HepG2 (cell line): ENCODE measurements at regions not wholly inside any gene's neighbourhood (a gene's known extent, or its start where the extent isn't known, plus 50 kb on each side); places are given as distances from the start of the nearest gene placed in this dataset.

ENCODE experiments used
- ATAC-seq: fragments of 200-7000 bp; cut with Tn5 transposase; 3 replicates; pipeline ENCODE4 v1.9.1; 2020; ENCODE audit warnings: mild to moderate bottlenecking, moderate library complexity
- BruUV-seq: library from RNA; stranded (reverse); fragments of 400-500 nt; replicated peaks from 2 replicates; lab custom pipeline; 2021; lab: Mats Ljungman, UMichigan
- CTCF ChIA-PET: fragments of 300-600 bp; formaldehyde crosslinking; extraction: SDS; loops from one replicate; lab custom pipeline; 2021; ENCODE audit warnings: low total read pairs, inconsistent platforms, low intra/inter-chr PET ratio; lab: Yijun Ruan, JAX
- POLR2A ChIA-PET: fragments of 350-600 bp; sonication (Branson Sonifier 250); formaldehyde crosslinking; loops from one replicate; lab custom pipeline; 2020; ENCODE audit warnings: antibody characterized with exemption, inconsistent platforms; lab: Yijun Ruan, JAX
- DNase-seq: peaks from one replicate; pipeline ENCODE4 v3.0.0-alpha.2; 2015; ENCODE audit warnings: low spot score
- FAIRE-seq: peaks from 3 replicates; lab custom pipeline; 2011; peaks lifted over from hg19 to GRCh38; lab: Jason Lieb, UNC
- H2AFZ ChIP-seq: one replicate; pipeline ENCODE4 v1.6.1; 2011; ENCODE audit warnings: low read length, inconsistent platforms
- H3K27ac ChIP-seq: fragments of 300-600 bp; 3 replicates; pipeline ENCODE4 v1.8.0; 2011; ENCODE audit warnings: mixed run types, mild to moderate bottlenecking, mixed read lengths, low read length, inconsistent platforms; ENCODE audit not compliant: insufficient read depth; ENCODE audit errors: extremely low read length
- H3K27me3 ChIP-seq, 2 experiments: fragments of 200-600 bp in 1 of 2; 2 replicates in 1 of 2; 3 replicates in 1 of 2; pipeline versions ENCODE4 v1.6.0 to v1.8.0; 2011; ENCODE audit warnings: low read length in 2 of 2, mild to moderate bottlenecking in 2 of 2, moderate library complexity in 2 of 2, inconsistent platforms in 1 of 2; ENCODE audit not compliant: insufficient read depth in 2 of 2, control insufficient read depth in 1 of 2
- H3K36me3 ChIP-seq, 2 experiments: fragments of 200-600 bp in 1 of 2; replicated peaks in 1 of 2; 2 replicates in 1 of 2; 3 replicates in 1 of 2; pipeline versions ENCODE4 v1.5.1 to v1.8.0; 2011; ENCODE audit warnings: low read length in 2 of 2, inconsistent platforms in 1 of 2; ENCODE audit not compliant: insufficient read depth in 2 of 2, control insufficient read depth in 1 of 2
- H3K4me1 ChIP-seq: 2 replicates; pipeline ENCODE4 v1.5.1; 2012; ENCODE audit warnings: low read length, inconsistent platforms; ENCODE audit not compliant: insufficient read depth
- H3K4me2 ChIP-seq: 2 replicates; pipeline ENCODE4 v1.6.0; 2011; ENCODE audit warnings: low read depth, low read length, inconsistent platforms
- H3K4me3 ChIP-seq, 3 experiments: fragments of 200-600 bp in 1 of 3; sonication (generic), shearing (Covaris generic) in 1 of 3; replicated peaks in 1 of 3; 2 replicates each; pipeline ENCODE4 v1.5.1; 2011 to 2016; ENCODE audit warnings: low read length in 3 of 3, inconsistent platforms in 2 of 3, low read depth in 2 of 3, mild to moderate bottlenecking in 2 of 3, control low read depth in 1 of 3, mixed read lengths in 1 of 3; ENCODE audit not compliant: insufficient read depth in 1 of 3
- H3K79me2 ChIP-seq: one replicate; pipeline ENCODE4 v1.6.1; 2011; ENCODE audit warnings: low read length, inconsistent platforms; ENCODE audit not compliant: insufficient read depth
- H3K9ac ChIP-seq: 2 replicates; pipeline ENCODE4 v1.6.0; 2011; ENCODE audit warnings: mild to moderate bottlenecking, low read depth, low read length, inconsistent platforms; ENCODE audit not compliant: insufficient read depth
- H3K9me3 ChIP-seq: 2 replicates; pipeline ENCODE4 v1.5.1; 2012; ENCODE audit warnings: mild to moderate bottlenecking, low read length
- H4K20me1 ChIP-seq: 2 replicates; pipeline ENCODE4 v1.6.0; 2011; ENCODE audit warnings: inconsistent platforms, mild to moderate bottlenecking, low read length, moderate library complexity; ENCODE audit not compliant: insufficient read depth
- ATF6 ChIP-seq: sonication (generic); formaldehyde crosslinking; conservative IDR thresholded peaks from 2 replicates; pipeline ENCODE4 v1.4.0; 2020; ENCODE audit warnings: missing genetic modification reagents
- CSRNP2 ChIP-seq: sonication (generic); formaldehyde crosslinking; conservative IDR thresholded peaks from 2 replicates; pipeline ENCODE4 v1.8.0; 2022; ENCODE audit warnings: low read depth, missing genetic modification reagents
- HCFC1 ChIP-seq: fragments of 150-350 bp; IDR thresholded peaks from 2 replicates; pipeline ENCODE4 v1.6.1; 2014; ENCODE audit warnings: low read depth, low read length
- HDAC1 ChIP-seq: sonication (generic); formaldehyde crosslinking; IDR thresholded peaks from 2 replicates; pipeline ENCODE4 v1.5.1; 2020; ENCODE audit warnings: mild to moderate bottlenecking, missing genetic modification reagents
- HMGA1 ChIP-seq: sonication (generic); formaldehyde crosslinking; conservative IDR thresholded peaks from 2 replicates; pipeline ENCODE4 v1.4.0; 2020; ENCODE audit warnings: missing genetic modification reagents
- HOXA5 ChIP-seq: sonication (generic); formaldehyde crosslinking; IDR thresholded peaks from 2 replicates; pipeline ENCODE4 v1.4.0; 2020; ENCODE audit warnings: missing genetic modification reagents
- KMT2B ChIP-seq: IDR thresholded peaks from 2 replicates; pipeline ENCODE4 v1.6.1; 2016; ENCODE audit warnings: missing genetic modification reagents, missing compliant biosample characterization
- MLXIP ChIP-seq: sonication (generic); formaldehyde crosslinking; IDR thresholded peaks from 2 replicates; pipeline ENCODE4 v1.9.0; 2021; ENCODE audit warnings: missing genetic modification reagents, borderline replicate concordance
- MTF1 ChIP-seq: sonication (generic); formaldehyde crosslinking; IDR thresholded peaks from 2 replicates; pipeline ENCODE4 v1.5.0; 2020; ENCODE audit warnings: missing genetic modification reagents
- ZC3H13 ChIP-seq: sonication (generic); formaldehyde crosslinking; IDR thresholded peaks from 2 replicates; pipeline ENCODE4 v1.8.1; 2023; ENCODE audit warnings: mild to moderate bottlenecking, missing genetic modification reagents, moderate library complexity
- ZKSCAN5 ChIP-seq: sonication (generic); formaldehyde crosslinking; IDR thresholded peaks from 2 replicates; pipeline ENCODE4 v1.5.1; 2020; ENCODE audit warnings: mild to moderate bottlenecking, missing genetic modification reagents
- ZNF160 ChIP-seq: sonication (generic); formaldehyde crosslinking; IDR thresholded peaks from 2 replicates; pipeline ENCODE4 v1.8.0; 2022; ENCODE audit warnings: mild to moderate bottlenecking, inconsistent platforms, missing genetic modification reagents
- ZNF556 ChIP-seq: sonication (generic); formaldehyde crosslinking; IDR thresholded peaks from 2 replicates; pipeline ENCODE4 v1.4.0; 2020; ENCODE audit warnings: mild to moderate bottlenecking, missing genetic modification reagents, borderline replicate concordance
- ZNF564 ChIP-seq: sonication (generic); formaldehyde crosslinking; IDR thresholded peaks from 2 replicates; pipeline ENCODE4 v1.8.1; 2023; ENCODE audit warnings: mild to moderate bottlenecking, missing genetic modification reagents
- ZNF749 ChIP-seq: sonication (generic); formaldehyde crosslinking; IDR thresholded peaks from 2 replicates; pipeline ENCODE4 v1.8.0; 2022; ENCODE audit warnings: mild to moderate bottlenecking, missing genetic modification reagents, moderate library complexity, borderline replicate concordance
- ZNF761 ChIP-seq: sonication (generic); formaldehyde crosslinking; conservative IDR thresholded peaks from 2 replicates; pipeline ENCODE4 v1.4.0; 2020; ENCODE audit warnings: mild to moderate bottlenecking, missing genetic modification reagents
- ZNF891 ChIP-seq: sonication (generic); formaldehyde crosslinking; IDR thresholded peaks from 2 replicates; pipeline ENCODE4 v1.5.0; 2020; ENCODE audit warnings: mild to moderate bottlenecking, missing genetic modification reagents
- ZSCAN22 ChIP-seq: sonication (generic); formaldehyde crosslinking; IDR thresholded peaks from 2 replicates; pipeline ENCODE4 v1.4.0; 2020; ENCODE audit warnings: mild to moderate bottlenecking, missing genetic modification reagents
- WGBS: methylation state at CpG from one replicate; pipeline ENCODE4 v1.1.6; 2017; ENCODE audit warnings: low lambda C conversion rate; 5-methylcytosine and 5-hydroxymethylcytosine counted together
- in situ Hi-C: cut with HindIII; loops from 2 replicates; pipeline ENCODE4 v1.10.0; 2017; ENCODE audit warnings: low pct_unique_long_range_greater_than_20kb; ENCODE audit not compliant: extremely low pct_ligation_motif_present
- intact Hi-C: fragments of 100-400 bp; cut with micrococcal nuclease; formaldehyde crosslinking; loops from one replicate; pipeline ENCODE4 v1.10.0; 2022; ENCODE audit not compliant: unreplicated experiment

- TF ChIP-seq ZSCAN22 (CRISPR knock-in tag) (no peak), ZKSCAN5 (CRISPR knock-in tag) (no peak), ZNF891 (CRISPR knock-in tag) (no peak), ZNF564 (no peak)
Observed at GRCh38 chr4:36747277-36748129, 466.1 kb downstream of the DTHD1 start (continued).

- Histone ChIP-seq H3K9me3 (no peaks in the 10 kb centered on the region), H3K4me1 (no peaks in the 10 kb centered on the region), H3K27me3 (no peaks in the 10 kb centered on the region), H3K79me2 (no peaks in the 10 kb centered on the region), H4K20me1 (no peaks in the 10 kb centered on the region), H3K4me2 (no peak overlapping the region), H3K9ac (no peak overlapping the region), H2AFZ (no peak overlapping the region), H3K4me3 (no peak overlapping the region), H3K27ac (no peak overlapping the region), H3K36me3 (no peaks in the 10 kb centered on the region)
- in situ Hi-C loops, result no loop called here
- no TSS peak for BruUV-seq
- 34% methylated on average over 3 of the region's 3 CpGs for WGBS
- no peak for ATAC-seq
- no peak for FAIRE-seq
- intact Hi-C loops, result no loop called here
- CTCF ChIA-PET, result no interaction called here
- POLR2A ChIA-PET, result no interaction called here
- DNase-seq, result no peak
- TF ChIP-seq ZNF556 (CRISPR knock-in tag), result no peak
- no peak for TF ChIP-seq HCFC1
- no peak for TF ChIP-seq ATF6 (CRISPR knock-in tag)
- TF ChIP-seq ZNF160 (CRISPR knock-in tag), result no peak
- no peak for TF ChIP-seq HOXA5 (CRISPR knock-in tag)
- TF ChIP-seq MLXIP (CRISPR knock-in tag), result no peak
- TF ChIP-seq HMGA1, result no peak
- TF ChIP-seq MTF1 (CRISPR knock-in tag), result no peak
- no peak for TF ChIP-seq KMT2B (CRISPR knock-in tag)
- TF ChIP-seq ZNF761, result no peak
- no peak for TF ChIP-seq ZC3H13 (CRISPR knock-in tag)
- TF ChIP-seq CSRNP2 (CRISPR knock-in tag), result no peak
- no peak for TF ChIP-seq ZNF749 (CRISPR knock-in tag)
- TF ChIP-seq HDAC1, result no peak
Observed at GRCh38 chr4:36753048-36753447, 471.6 kb downstream of the DTHD1 start.
